Loucy (cell line): ENCODE measurements at regions not wholly inside any gene's neighbourhood (a gene's known extent, or its start where the extent isn't known, plus 50 kb on each side); places are given as distances from the start of the nearest gene placed in this dataset.
"Not testable (repeated sequence)": the region's sequence is repeated elsewhere in the genome, so short reads cannot be mapped to it uniquely, and the experiment has no call there.

Experiments
- H2AFZ ChIP-seq: fragments of 200-600 bp; sonication (generic); 2 replicates; pipeline ENCODE4 v1.6.0; 2016; ENCODE audit warnings: antibody characterized with exemption, mild to moderate bottlenecking, low read length, moderate library complexity
- H3F3A ChIP-seq: fragments of 200-600 bp; 2 replicates; pipeline ENCODE4 v1.6.0; 2016; ENCODE audit warnings: antibody characterized with exemption, low read depth, mild to moderate bottlenecking
- H3K27me3 ChIP-seq: fragments of 200-600 bp; sonication (generic); 2 replicates; pipeline ENCODE4 v1.6.1; 2014; ENCODE audit warnings: low read length, mild to moderate bottlenecking; ENCODE audit not compliant: insufficient read depth, poor library complexity, severe bottlenecking
- H3K36me3 ChIP-seq: fragments of 200-600 bp; sonication (generic); 2 replicates; pipeline ENCODE4 v1.6.1; 2016; ENCODE audit warnings: low read length; ENCODE audit not compliant: insufficient read depth
- H3K4me1 ChIP-seq: fragments of 200-600 bp; sonication (generic); 2 replicates; pipeline ENCODE4 v1.5.1; 2014; ENCODE audit warnings: low read length, mild to moderate bottlenecking; ENCODE audit not compliant: insufficient read depth, poor library complexity, severe bottlenecking
- H3K4me2 ChIP-seq: fragments of 200-600 bp; sonication (generic); 2 replicates; pipeline ENCODE4 v1.6.0; 2014; ENCODE audit warnings: antibody characterized with exemption, low read length, low read depth, mild to moderate bottlenecking; ENCODE audit not compliant: poor library complexity, severe bottlenecking
- H3K4me3 ChIP-seq: fragments of 200-600 bp; sonication (generic); 2 replicates; pipeline ENCODE4 v1.5.1; 2014; ENCODE audit warnings: low read length, mild to moderate bottlenecking, mixed read lengths; ENCODE audit not compliant: poor library complexity, severe bottlenecking
- H3K79me2 ChIP-seq: fragments of 200-600 bp; sonication (generic); 2 replicates; pipeline ENCODE4 v1.6.1; 2014; ENCODE audit warnings: low read length; ENCODE audit not compliant: insufficient read depth
- H3K9ac ChIP-seq: fragments of 200-600 bp; sonication (generic); 2 replicates; pipeline ENCODE4 v1.6.0; 2014; ENCODE audit warnings: mild to moderate bottlenecking, low read depth, low read length, moderate library complexity; ENCODE audit not compliant: poor library complexity, severe bottlenecking
- H3K9me2 ChIP-seq: fragments of 200-600 bp; sonication (generic); replicated peaks from 2 replicates; pipeline ENCODE4 v1.6.1; 2016; ENCODE audit warnings: low read depth, low read length, mixed read lengths
- H3K9me3 ChIP-seq: fragments of 200-600 bp; sonication (generic); 2 replicates; pipeline ENCODE4 v1.6.1; 2014; ENCODE audit warnings: mild to moderate bottlenecking, antibody characterized with exemption, low read length, low read depth; ENCODE audit not compliant: insufficient read depth
- H4K20me1 ChIP-seq: fragments of 200-600 bp; sonication (generic); 2 replicates; pipeline ENCODE4 v1.6.0; 2014; ENCODE audit warnings: antibody characterized with exemption, low read length, mild to moderate bottlenecking; ENCODE audit not compliant: insufficient read depth, poor library complexity, severe bottlenecking
- CTCF ChIP-seq: fragments of 200-600 bp; sonication (generic); conservative IDR thresholded peaks from 2 replicates; pipeline ENCODE4 v1.5.1; 2014; ENCODE audit warnings: mild to moderate bottlenecking, antibody characterized with exemption, low read length
- EZH2phosphoT487 ChIP-seq: fragments of 200-600 bp; IDR thresholded peaks from 2 replicates; pipeline ENCODE4 v1.6.1; 2018; ENCODE audit warnings: antibody characterized with exemption, mild to moderate bottlenecking, moderate library complexity, borderline replicate concordance

GRCh38 chr2:180591947-180592346, 388.5 kb upstream of the UBE2E3 start:
- no peaks in the 10 kb centered on the region for H3K79me2 ChIP-seq
- no peak overlapping the region for H3K4me2 ChIP-seq
- no peak overlapping the region for H2AFZ ChIP-seq
- no peak overlapping the region for H3K9ac ChIP-seq
- peaks cover 3% of the 10 kb centered on the region for H3K4me1 ChIP-seq
- H3K9me3 ChIP-seq: no peaks in the 10 kb centered on the region
- no peaks in the 10 kb centered on the region for H3F3A ChIP-seq
- no peak for TF ChIP-seq EZH2phosphoT487
- no peaks in the 10 kb centered on the region for H3K36me3 ChIP-seq
- no peaks in the 10 kb centered on the region for H3K27me3 ChIP-seq
- no peaks in the 10 kb centered on the region for H4K20me1 ChIP-seq
- H3K9me2 ChIP-seq: no peaks in the 10 kb centered on the region
- no peak overlapping the region for H3K4me3 ChIP-seq

GRCh38 chr2:180591093-180591781, 389.2 kb upstream of the UBE2E3 start:
- not testable (repeated sequence) for H3K4me3 ChIP-seq, H3K9me3 ChIP-seq, H3K4me1 ChIP-seq, H3K27me3 ChIP-seq, H4K20me1 ChIP-seq, H3K36me3 ChIP-seq, H3F3A ChIP-seq, H3K9ac ChIP-seq, H3K9me2 ChIP-seq, H3K4me2 ChIP-seq, H3K79me2 ChIP-seq
- peak overlapping the region; percentile 49; the same call in 1 of the 2 replicates for H2AFZ ChIP-seq

- no peaks in the 10 kb centered on the region for H3F3A ChIP-seq
- no peaks in the 10 kb centered on the region for H3K27me3 ChIP-seq
- H4K20me1 ChIP-seq: no peaks in the 10 kb centered on the region
- no peaks in the 10 kb centered on the region for H3K9me3 ChIP-seq
- H3K4me1 ChIP-seq: no peaks in the 10 kb centered on the region
- H3K9ac ChIP-seq: no peak overlapping the region
- no peaks in the 10 kb centered on the region for H3K36me3 ChIP-seq
- H2AFZ ChIP-seq: no peak overlapping the region
- TF ChIP-seq EZH2phosphoT487 (no peak), CTCF (no peak)
- no peak overlapping the region for H3K4me3 ChIP-seq
- no peak overlapping the region for H3K4me2 ChIP-seq
- H3K79me2 ChIP-seq: no peaks in the 10 kb centered on the region
- no peaks in the 10 kb centered on the region for H3K9me2 ChIP-seq
Observed at GRCh38 chr2:180583441-180584140, 396.8 kb upstream of the UBE2E3 start.

- Histone ChIP-seq H3K9me2 (no peaks in the 10 kb centered on the region), H4K20me1 (no peaks in the 10 kb centered on the region), H3K27me3 (no peaks in the 10 kb centered on the region), H3K4me2 (no peak overlapping the region), H3K79me2 (no peaks in the 10 kb centered on the region), H3K36me3 (no peaks in the 10 kb centered on the region), H3K4me1 (no peaks in the 10 kb centered on the region), H3K9me3 (no peaks in the 10 kb centered on the region), H2AFZ (no peak overlapping the region), H3F3A (no peaks in the 10 kb centered on the region), H3K4me3 (no peak overlapping the region), H3K9ac (no peak overlapping the region)
- no peak for TF ChIP-seq CTCF
- no peak for TF ChIP-seq EZH2phosphoT487
Observed at GRCh38 chr2:180579388-180579787, 401.0 kb upstream of the UBE2E3 start.
